Raji (cell line): ENCODE measurements at regions not wholly inside any gene's neighbourhood (a gene's known extent, or its start where the extent isn't known, plus 50 kb on each side); places are given as distances from the start of the nearest gene placed in this dataset.

Experiments used
- POLR2A ChIP-seq: IDR thresholded peaks from 2 replicates; pipeline ENCODE4 v1.6.1; 2011; ENCODE audit warnings: low read depth, low read length, control low read depth; ENCODE audit not compliant: insufficient read depth

DNA sequence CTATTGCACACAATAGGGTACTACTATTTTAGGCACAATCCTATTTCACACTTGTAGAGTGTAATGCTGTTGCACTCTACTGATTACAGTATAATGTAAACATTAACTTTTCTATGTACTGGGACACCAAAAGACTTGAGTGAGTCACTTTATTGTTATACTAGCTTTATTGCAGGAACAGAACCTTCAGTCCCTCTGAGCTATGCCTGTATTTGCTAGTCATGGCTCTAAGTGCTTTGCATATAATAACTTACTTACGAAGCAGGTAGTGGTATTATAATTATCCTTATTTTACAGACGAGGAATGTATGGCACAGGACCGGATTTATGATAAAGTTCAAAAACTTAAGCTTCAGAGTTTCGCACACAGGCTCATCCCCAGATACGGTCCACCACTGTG, 106.6 kb upstream of the SLC6A6 start:
- no peak for TF ChIP-seq POLR2A

DNA sequence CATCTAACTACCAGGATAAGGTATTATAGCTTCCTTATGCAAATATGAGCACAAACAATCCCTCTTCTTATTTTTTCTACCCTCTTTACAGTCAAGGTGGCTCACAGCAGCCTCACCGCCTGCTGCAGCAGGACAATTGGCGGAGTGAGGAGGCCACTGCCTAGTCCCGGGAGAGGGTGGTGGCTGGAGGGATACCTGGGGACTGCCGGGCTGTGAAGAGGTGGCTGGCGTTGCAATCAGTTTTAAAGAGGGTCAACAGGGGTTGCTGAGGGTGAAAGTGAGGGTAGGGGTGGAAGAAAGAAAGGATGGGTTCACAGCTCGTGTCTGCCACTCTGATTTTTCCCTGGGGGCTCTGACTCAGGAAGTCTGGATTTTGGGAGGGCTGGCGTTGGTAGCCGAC, 105.1 kb upstream of the SLC6A6 start:
- no peak for TF ChIP-seq POLR2A

DNA sequence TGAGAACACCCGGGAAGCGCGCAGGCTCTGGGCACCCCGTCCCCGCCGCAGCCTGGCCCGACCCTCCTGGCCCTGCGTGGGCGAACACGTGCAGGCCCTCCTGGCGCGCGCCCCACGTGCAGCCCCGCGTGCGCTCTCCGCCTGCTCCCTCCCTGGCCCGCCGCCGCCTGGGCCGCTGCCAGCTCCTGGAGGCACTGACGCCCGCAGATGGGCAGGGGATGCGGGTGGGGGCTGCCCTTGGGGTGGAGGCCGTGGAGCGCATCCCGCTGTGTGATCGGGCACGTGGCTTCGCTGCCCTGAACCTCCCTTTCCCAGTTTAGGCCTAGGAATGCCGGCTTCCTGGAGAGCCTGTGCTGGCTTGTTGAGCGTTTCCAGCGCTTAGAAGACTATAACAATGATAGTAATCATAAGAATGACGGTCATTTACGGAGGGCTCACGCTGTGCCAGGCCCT, 104.6 kb upstream of the SLC6A6 start:
- TF ChIP-seq POLR2A = no peak

DNA sequence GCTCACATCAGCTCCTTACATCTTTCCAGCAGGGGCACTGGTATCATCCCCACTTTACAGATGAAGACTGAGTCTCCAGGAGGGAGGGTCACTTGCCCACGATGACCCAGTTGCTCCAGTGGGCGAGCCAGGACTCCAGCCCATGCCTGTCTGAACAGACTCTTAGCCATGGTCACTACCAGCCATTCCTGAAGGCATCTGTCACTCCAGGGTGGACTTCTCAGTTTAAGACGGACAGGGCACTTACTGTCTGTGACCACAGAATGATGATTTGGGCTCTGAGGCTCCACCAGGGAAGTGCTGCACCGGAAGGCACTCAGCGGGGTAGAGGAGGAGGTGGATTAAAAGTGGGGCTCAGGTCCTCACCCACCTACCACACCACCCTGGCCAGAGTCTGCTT, 104.0 kb upstream of the SLC6A6 start:
- no peak for TF ChIP-seq POLR2A

GRCh38 chr3:14298991-14299555, 103.3 kb upstream of the SLC6A6 start:
- TF ChIP-seq POLR2A = no peak

DNA sequence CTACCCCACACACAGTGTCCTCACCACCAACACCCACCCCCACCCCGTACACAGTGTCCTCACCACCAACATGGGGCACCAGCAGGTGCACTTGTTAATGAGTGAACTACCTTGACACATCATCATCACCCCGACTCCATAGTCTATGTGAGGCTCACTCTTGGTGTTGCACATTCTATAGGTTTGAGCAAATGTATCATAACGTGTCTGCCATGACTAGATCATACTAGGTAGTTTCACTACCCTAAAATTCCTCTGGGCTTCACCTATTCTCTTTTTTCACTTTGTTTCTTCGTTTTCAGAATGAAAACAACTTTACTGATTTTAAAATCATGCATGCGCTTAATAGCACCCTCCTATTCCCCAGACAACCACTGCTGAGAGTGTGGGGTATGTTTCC, 102.6 kb upstream of the SLC6A6 start:
- no peak for TF ChIP-seq POLR2A

DNA sequence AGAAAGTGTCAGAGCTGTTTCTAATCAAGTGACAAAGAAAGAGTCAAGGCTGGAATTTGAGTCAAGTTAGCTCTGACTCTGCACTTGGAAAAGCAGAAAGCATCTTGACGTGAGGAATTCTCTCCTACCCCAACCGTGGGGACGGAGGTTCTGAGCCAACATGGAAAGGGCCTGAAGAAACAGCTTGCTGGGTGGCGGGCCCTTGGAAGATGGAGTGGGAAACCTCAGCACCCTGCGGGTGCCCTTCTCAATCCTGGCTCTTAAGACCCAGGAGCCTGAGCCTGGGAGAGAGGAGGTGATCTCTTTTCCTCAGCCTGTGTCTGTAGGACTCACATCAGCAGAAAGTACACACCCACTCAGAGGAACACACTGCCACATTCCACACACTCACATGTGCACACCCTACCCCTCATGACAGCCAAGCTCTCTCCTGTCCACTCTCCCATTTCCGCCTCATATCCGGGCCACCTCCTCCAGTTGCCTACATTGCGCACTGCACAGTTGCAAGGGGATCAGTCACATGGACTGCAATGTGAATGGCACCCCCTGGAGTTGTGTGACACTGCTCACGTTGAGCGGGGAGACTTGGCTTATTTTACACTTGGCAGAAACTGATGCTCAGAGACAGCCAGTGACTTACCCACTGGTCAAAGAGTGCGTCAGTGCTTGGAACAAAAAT, 101.5 kb upstream of the SLC6A6 start:
- no peak for TF ChIP-seq POLR2A

DNA sequence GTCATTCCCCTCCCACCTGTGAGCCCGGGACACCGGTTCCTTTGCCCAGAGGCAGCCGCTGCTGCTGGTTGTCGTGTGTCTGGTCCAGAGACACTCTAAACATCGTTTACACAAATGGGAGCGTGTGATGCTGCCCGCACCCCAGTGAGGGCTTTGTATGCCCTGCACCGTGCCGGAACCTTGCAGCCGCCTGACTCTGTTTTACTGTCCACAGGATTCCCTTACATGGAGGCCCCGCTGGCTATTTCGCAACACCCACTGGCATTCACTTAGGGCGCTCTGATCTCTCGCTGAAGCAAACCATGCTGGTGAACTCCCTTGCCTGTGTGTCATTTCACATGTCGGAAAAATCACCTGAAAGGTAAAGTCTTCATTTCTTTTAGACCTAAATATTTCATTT, 100.8 kb upstream of the SLC6A6 start:
- TF ChIP-seq POLR2A = no peak

DNA sequence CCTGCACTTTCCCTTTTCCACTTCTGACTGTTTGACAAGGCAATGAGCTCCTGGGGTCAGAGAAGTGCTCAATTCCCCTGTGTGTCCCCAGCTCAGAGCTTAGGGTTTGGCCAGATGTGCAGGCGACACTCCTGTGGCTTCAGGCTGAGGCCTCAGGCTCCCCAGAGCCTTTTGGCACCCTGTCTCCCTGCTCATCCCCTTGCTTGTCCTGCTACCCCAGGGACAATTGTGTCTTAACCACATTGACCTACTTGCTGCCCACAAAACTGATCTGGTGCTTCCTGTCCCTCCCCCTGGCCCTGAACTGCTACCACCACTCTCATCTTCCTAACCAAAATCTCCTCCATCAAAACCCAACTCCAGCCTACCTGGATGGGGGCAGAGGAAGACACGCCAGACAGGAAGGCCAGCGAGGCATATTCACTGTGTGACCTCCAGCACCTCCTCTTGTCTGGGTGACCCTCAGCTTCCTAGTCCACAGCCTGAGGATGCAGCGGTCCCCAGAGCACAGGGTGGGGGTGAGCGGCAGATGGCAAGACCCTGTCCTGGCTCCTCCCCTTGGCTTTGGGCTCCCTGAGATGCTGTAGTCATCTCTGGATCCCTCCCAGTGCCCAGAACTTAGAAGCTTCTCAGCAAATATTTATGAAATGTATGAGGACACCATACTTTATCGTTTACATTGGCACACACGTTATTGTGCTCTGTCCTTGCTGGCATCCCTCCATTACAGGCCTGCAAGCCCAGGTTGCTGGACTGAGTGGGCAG, 98.9 kb upstream of the SLC6A6 start:
- TF ChIP-seq POLR2A = no peak

GRCh38 chr3:14304101-14305045, 98.0 kb upstream of the SLC6A6 start:
- TF ChIP-seq POLR2A = no peak

GRCh38 chr3:14305324-14305723, 97.1 kb upstream of the SLC6A6 start:
- TF ChIP-seq POLR2A = no peak

DNA sequence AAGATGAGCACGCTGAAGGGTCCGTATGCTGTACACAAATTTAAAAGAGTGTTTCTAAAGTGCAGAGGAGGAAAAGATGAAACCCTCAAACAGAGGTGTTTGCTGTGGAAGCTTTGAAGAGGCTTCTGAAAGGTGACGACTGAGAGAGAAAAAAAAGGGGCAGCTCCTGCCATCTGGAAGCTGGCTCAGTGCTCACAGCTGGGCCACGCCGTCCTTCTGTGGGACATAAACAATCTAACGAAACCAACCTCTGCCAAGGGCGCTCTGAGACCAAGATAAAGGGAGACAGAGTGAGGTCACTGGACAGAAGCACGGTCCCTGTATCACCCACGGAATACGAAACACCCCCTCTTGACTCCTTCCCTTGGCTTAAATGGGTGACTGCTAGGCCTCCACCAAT, 96.3 kb upstream of the SLC6A6 start:
- TF ChIP-seq POLR2A = no peak

- TF ChIP-seq POLR2A = no peak
These were observed 94.6 kb upstream of the SLC6A6 start for GRCh38 chr3:14307656-14308302.

- no peak for TF ChIP-seq POLR2A
These were observed 90.7 kb upstream of the SLC6A6 start for GRCh38 chr3:14311729-14312128.

DNA sequence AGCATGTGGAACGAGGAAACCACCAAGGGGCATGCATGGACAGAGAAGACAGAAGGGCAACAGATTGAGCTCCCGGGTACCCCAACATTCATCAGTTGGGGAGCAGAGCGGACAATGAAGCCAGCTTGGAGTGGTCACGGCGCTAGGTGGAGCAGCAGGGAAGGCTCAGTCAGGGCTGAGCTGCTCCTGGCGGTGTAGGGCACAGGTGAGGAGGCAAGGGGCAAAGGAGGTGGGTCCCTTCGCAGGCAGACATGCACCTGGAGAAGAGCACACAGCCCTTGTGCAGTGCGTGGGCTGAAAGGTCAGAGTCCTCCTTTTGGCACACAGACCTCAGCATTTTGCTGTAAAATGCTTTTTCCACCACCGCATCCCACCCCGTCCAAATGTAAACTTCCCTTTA, 90.0 kb upstream of the SLC6A6 start:
- TF ChIP-seq POLR2A = no peak
